ENCODE measurements at regions not wholly inside any gene's neighbourhood (a gene's known extent, or its start where the extent isn't known, plus 50 kb on each side); places are given as distances from the start of the nearest gene placed in this dataset.

GRCh38 chr13:23947893-23948292, 50.6 kb upstream of the C1QTNF9B start:
- intact Hi-C loops (cut with micrococcal nuclease), result no loop called here
- TF ChIP-seq CTCF (IDR thresholded peaks at IDR 0.05; ENCODE audit: borderline replicate concordance), result no peak
- Histone ChIP-seq H3K9me3 (replicated peaks) (no peaks in the 10 kb centered on the region), H3K36me3 (no peaks in the 10 kb centered on the region), H3K27me3 (ENCODE audit: low read depth) (peaks cover 32% of the 10 kb centered on the region), H3K27ac (replicated peaks) (no peak overlapping the region), H3K4me3 (no peak overlapping the region), H3K4me1 (no peaks in the 10 kb centered on the region)
- DNase-seq, result no peak

GRCh38 chr13:23949200-23949599, 51.9 kb upstream of the C1QTNF9B start:
- peaks cover 34% of the 10 kb centered on the region for H3K27me3 ChIP-seq (ENCODE audit: low read depth)
- H3K9me3 ChIP-seq (replicated peaks), result no peaks in the 10 kb centered on the region
- no peaks in the 10 kb centered on the region for H3K36me3 ChIP-seq
- H3K4me1 ChIP-seq, result no peaks in the 10 kb centered on the region
- DNase-seq, result no peak
- H3K27ac ChIP-seq (replicated peaks), result no peak overlapping the region
- intact Hi-C loops (cut with micrococcal nuclease), result no loop called here
- H3K4me3 ChIP-seq, result no peak overlapping the region
- no peak for TF ChIP-seq CTCF (IDR thresholded peaks at IDR 0.05; ENCODE audit: borderline replicate concordance)

- H3K9me3 ChIP-seq (replicated peaks), result no peaks in the 10 kb centered on the region
- no peak overlapping the region for H3K4me3 ChIP-seq
- TF ChIP-seq CTCF (IDR thresholded peaks at IDR 0.05; ENCODE audit: borderline replicate concordance), result no peak
- H3K36me3 ChIP-seq, result no peaks in the 10 kb centered on the region
- H3K4me1 ChIP-seq, result no peaks in the 10 kb centered on the region
- no peak for DNase-seq
- no peak overlapping the region for H3K27ac ChIP-seq (replicated peaks)
- intact Hi-C loops (cut with micrococcal nuclease), result no loop called here
- peaks cover 30% of the 10 kb centered on the region for H3K27me3 ChIP-seq (ENCODE audit: low read depth)
These were observed 52.4 kb upstream of the C1QTNF9B start for GRCh38 chr13:23949736-23950135.

- Histone ChIP-seq H3K27ac (replicated peaks) (no peak overlapping the region), H3K4me3 (no peak overlapping the region), H3K36me3 (no peaks in the 10 kb centered on the region), H3K9me3 (replicated peaks) (no peaks in the 10 kb centered on the region), H3K4me1 (no peaks in the 10 kb centered on the region), H3K27me3 (ENCODE audit: low read depth) (peaks cover 24% of the 10 kb centered on the region)
- DNase-seq, result no peak
- no peak for TF ChIP-seq CTCF (IDR thresholded peaks at IDR 0.05; ENCODE audit: borderline replicate concordance)
- intact Hi-C loops (cut with micrococcal nuclease), result no loop called here
These were observed 53.6 kb upstream of the C1QTNF9B start for GRCh38 chr13:23950736-23951510.

GRCh38 chr13:23952796-23953195, 55.5 kb upstream of the C1QTNF9B start:
- no peak for TF ChIP-seq CTCF (IDR thresholded peaks at IDR 0.05; ENCODE audit: borderline replicate concordance)
- H3K36me3 ChIP-seq, result no peaks in the 10 kb centered on the region

More at GRCh38 chr13:23952796-23953195, 55.5 kb upstream of the C1QTNF9B start:
- Histone ChIP-seq H3K4me1 (no peaks in the 10 kb centered on the region), H3K9me3 (replicated peaks) (no peaks in the 10 kb centered on the region), H3K27me3 (ENCODE audit: low read depth) (peaks cover 8% of the 10 kb centered on the region), H3K4me3 (no peak overlapping the region), H3K27ac (replicated peaks) (no peak overlapping the region)
- intact Hi-C loops (cut with micrococcal nuclease), result no loop called here
- DNase-seq, result no peak

All from left ventricle myocardium inferior (tissue), 1 donor.